H1 (cell line): ENCODE measurements at regions not wholly inside any gene's neighbourhood (a gene's known extent, or its start where the extent isn't known, plus 50 kb on each side); places are given as distances from the start of the nearest gene placed in this dataset.

ENCODE experiments used
- CTCF ChIA-PET: fragments of 300-600 bp; sonication (Branson Sonifier 250); formaldehyde crosslinking; loops from one replicate; lab custom pipeline; 2021; ENCODE audit not compliant: partially characterized antibody; lab: Charles Lee
- POLR2A ChIA-PET: fragments of 300-600 bp; sonication (Branson Sonifier 250); formaldehyde crosslinking; loops from one replicate; lab custom pipeline; 2021; ENCODE audit warnings: inconsistent platforms; ENCODE audit not compliant: partially characterized antibody; lab: Charles Lee
- DNase-seq, 2 experiments: peaks; one replicate each; pipeline versions ENCODE4 v3.0.0 to v3.0.0-alpha.2; 2010 to 2022; ENCODE audit warnings: low spot score in 2 of 2, low read depth in 1 of 2, mixed read lengths in 1 of 2
- FAIRE-seq: peaks from 2 replicates; lab custom pipeline; 2011; peaks lifted over from hg19 to GRCh38; lab: Jason Lieb, UNC
- H2AFZ ChIP-seq: 2 replicates; pipeline ENCODE4 v1.8.1; 2012; ENCODE audit warnings: low read length, inconsistent platforms
- H2AK5ac ChIP-seq: 2 replicates; pipeline ENCODE4 v1.6.1; 2013; ENCODE audit warnings: low read depth, low read length
- H2BK120ac ChIP-seq: replicated peaks from 2 replicates; pipeline ENCODE3; 2013; ENCODE audit warnings: low read depth, low read length, inconsistent platforms
- H2BK12ac ChIP-seq: 2 replicates; pipeline ENCODE4 v1.6.1; 2013; ENCODE audit warnings: low read depth, low read length
- H2BK15ac ChIP-seq: 2 replicates; pipeline ENCODE4 v1.6.1; 2013; ENCODE audit warnings: low read length
- H2BK20ac ChIP-seq: 2 replicates; pipeline ENCODE4 v1.6.1; 2013; ENCODE audit warnings: low read length
- H2BK5ac ChIP-seq: 2 replicates; pipeline ENCODE4 v1.6.1; 2013; ENCODE audit warnings: low read depth, low read length
- H3K14ac ChIP-seq: 2 replicates; pipeline ENCODE4 v1.6.1; 2013; ENCODE audit warnings: inconsistent platforms; ENCODE audit not compliant: insufficient read length
- H3K18ac ChIP-seq: 2 replicates; pipeline ENCODE4 v1.6.1; 2013; ENCODE audit warnings: low read length; ENCODE audit errors: extremely low read depth
- H3K23ac ChIP-seq: 2 replicates; pipeline ENCODE4 v1.6.1; 2013; ENCODE audit warnings: inconsistent platforms; ENCODE audit not compliant: insufficient read length
- H3K23me2 ChIP-seq: 2 replicates; pipeline ENCODE4 v1.6.1; 2013; ENCODE audit warnings: low read depth, low read length
- H3K27ac ChIP-seq: 2 replicates; pipeline ENCODE4 v1.6.1; 2011; ENCODE audit warnings: low read depth, low read length, inconsistent platforms
- H3K27me3 ChIP-seq, 4 experiments: replicated peaks in 1 of 4; 1 replicate in 1 of 4; 2 replicates in 3 of 4; pipeline versions ENCODE4 v1.6.1 to v1.8.1; 2011 to 2013; ENCODE audit warnings: low read length in 3 of 4, mild to moderate bottlenecking in 3 of 4, inconsistent platforms in 2 of 4, mixed read lengths in 2 of 4, moderate library complexity in 1 of 4; ENCODE audit not compliant: control insufficient read depth in 3 of 4, insufficient read depth in 3 of 4; ENCODE audit errors: extremely low read depth in 1 of 4
- H3K36me3 ChIP-seq, 4 experiments: 2 replicates each; pipeline versions ENCODE4 v1.6.1 to v1.8.1; 2011 to 2013; ENCODE audit warnings: mild to moderate bottlenecking in 4 of 4, low read length in 3 of 4, moderate library complexity in 2 of 4, control low read depth in 1 of 4, inconsistent platforms in 1 of 4; ENCODE audit not compliant: insufficient read depth in 4 of 4, control insufficient read depth in 2 of 4
- H3K4ac ChIP-seq: replicated peaks from 2 replicates; pipeline ENCODE3; 2013; ENCODE audit warnings: low read length, low read depth, mixed read lengths, inconsistent platforms; ENCODE audit not compliant: insufficient read length
- H3K4me1 ChIP-seq, 4 experiments: replicated peaks in 1 of 4; 1 replicate in 1 of 4; 2 replicates in 3 of 4; pipeline versions ENCODE4 v1.6.1 to v1.8.1; 2011 to 2013; ENCODE audit warnings: low read length in 3 of 4, inconsistent platforms in 2 of 4, mixed read lengths in 1 of 4; ENCODE audit not compliant: insufficient read depth in 4 of 4, control insufficient read depth in 3 of 4
- H3K4me2 ChIP-seq, 2 experiments: 2 replicates each; pipeline versions ENCODE4 v1.6.1 to v1.8.1; 2011 to 2013; ENCODE audit warnings: low read depth in 2 of 2, low read length in 2 of 2, control low read depth in 1 of 2, inconsistent platforms in 1 of 2, mild to moderate bottlenecking in 1 of 2; ENCODE audit not compliant: insufficient read depth in 1 of 2
- H3K4me3 ChIP-seq, 4 experiments: fragments of 200-600, 300-600 bp in 1 of 4; sonication (generic), shearing (Covaris generic), sonication (Bioruptor Twin) in 1 of 4; 2 replicates each; pipeline versions ENCODE4 v1.5.1 to v1.8.1; 2011 to 2016; ENCODE audit warnings: low read length in 4 of 4, low read depth in 3 of 4, control low read depth in 2 of 4, inconsistent platforms in 2 of 4, mild to moderate bottlenecking in 2 of 4, mixed read lengths in 1 of 4, moderate library complexity in 1 of 4; ENCODE audit not compliant: insufficient read depth in 2 of 4; ENCODE audit errors: extremely low read depth in 1 of 4
- H3K56ac ChIP-seq: replicated peaks from 2 replicates; pipeline ENCODE3; 2013; ENCODE audit warnings: low read depth, mild to moderate bottlenecking, mixed read lengths, low read length, inconsistent platforms; ENCODE audit not compliant: insufficient read length
- H3K79me1 ChIP-seq: 2 replicates; pipeline ENCODE4 v1.6.1; 2013; ENCODE audit warnings: low read depth, low read length, control low read depth
- H3K79me2 ChIP-seq, 2 experiments: 2 replicates each; pipeline versions ENCODE4 v1.6.1 to v1.8.1; 2012 to 2013; ENCODE audit warnings: low read length in 2 of 2, mild to moderate bottlenecking in 2 of 2, inconsistent platforms in 1 of 2; ENCODE audit not compliant: insufficient read depth in 2 of 2, control insufficient read depth in 1 of 2
- H3K9ac ChIP-seq, 4 experiments: replicated peaks in 1 of 4; 1 replicate in 1 of 4; 2 replicates in 3 of 4; pipeline versions ENCODE4 v1.6.1 to v1.8.1; 2011 to 2013; ENCODE audit warnings: low read depth in 3 of 4, low read length in 3 of 4, control low read depth in 2 of 4, mild to moderate bottlenecking in 2 of 4, moderate library complexity in 2 of 4, inconsistent platforms in 1 of 4; ENCODE audit errors: extremely low read depth in 1 of 4
- H3K9me3 ChIP-seq, 2 experiments: 2 replicates each; pipeline versions ENCODE4 v1.6.1 to v1.8.1; 2012 to 2013; ENCODE audit warnings: mild to moderate bottlenecking in 2 of 2, moderate library complexity in 2 of 2, control low read depth in 1 of 2, inconsistent platforms in 1 of 2, low read depth in 1 of 2, low read length in 1 of 2, mixed read lengths in 1 of 2; ENCODE audit not compliant: insufficient read depth in 2 of 2
- H4K20me1 ChIP-seq, 2 experiments: replicated peaks in 1 of 2; 2 replicates each; pipeline versions ENCODE3 to v1.8.1; 2011 to 2013; ENCODE audit warnings: inconsistent platforms in 2 of 2, low read length in 2 of 2, mild to moderate bottlenecking in 1 of 2; ENCODE audit not compliant: insufficient read depth in 2 of 2, control insufficient read depth in 1 of 2
- H4K5ac ChIP-seq: 2 replicates; pipeline ENCODE4 v1.6.1; 2013; ENCODE audit warnings: low read length, low read depth, mixed read lengths, inconsistent platforms; ENCODE audit not compliant: insufficient read length
- H4K8ac ChIP-seq: 2 replicates; pipeline ENCODE4 v1.8.0; 2013; ENCODE audit warnings: mild to moderate bottlenecking, moderate library complexity, low read length, inconsistent platforms; ENCODE audit not compliant: insufficient read depth; ENCODE audit errors: extremely low read depth
- H4K91ac ChIP-seq: replicated peaks from 2 replicates; pipeline ENCODE3; 2013; ENCODE audit warnings: low read length, mixed read lengths, inconsistent platforms; ENCODE audit not compliant: insufficient read length
- RAD21 ChIP-seq, 2 experiments: IDR thresholded peaks in 1 of 2; conservative IDR thresholded peaks in 1 of 2; 2 replicates each; pipeline ENCODE4 v1.6.1; 2011; ENCODE audit warnings: low read depth in 2 of 2, low read length in 2 of 2, improper control_type of control experiment in 1 of 2, inconsistent platforms in 1 of 2, mild to moderate bottlenecking in 1 of 2, moderate library complexity in 1 of 2
- WGBS, 2 experiments: shearing (Covaris generic) in 1 of 2; methylation state at CpG; one replicate each; pipeline versions ENCODE4 v1.1.6 to v1.1.7; 2013 to 2015; ENCODE audit warnings: low lambda C conversion rate in 2 of 2, mixed read lengths in 2 of 2, inconsistent platforms in 1 of 2, low coverage in 1 of 2, missing lambda C conversion rate in 1 of 2; ENCODE audit not compliant: insufficient replicate concordance in 2 of 2, insufficient coverage in 1 of 2, insufficient read length in 1 of 2; ENCODE audit errors: extremely low coverage in 1 of 2, missing lambda C conversion rate in 1 of 2; 5-methylcytosine and 5-hydroxymethylcytosine counted together

DNA sequence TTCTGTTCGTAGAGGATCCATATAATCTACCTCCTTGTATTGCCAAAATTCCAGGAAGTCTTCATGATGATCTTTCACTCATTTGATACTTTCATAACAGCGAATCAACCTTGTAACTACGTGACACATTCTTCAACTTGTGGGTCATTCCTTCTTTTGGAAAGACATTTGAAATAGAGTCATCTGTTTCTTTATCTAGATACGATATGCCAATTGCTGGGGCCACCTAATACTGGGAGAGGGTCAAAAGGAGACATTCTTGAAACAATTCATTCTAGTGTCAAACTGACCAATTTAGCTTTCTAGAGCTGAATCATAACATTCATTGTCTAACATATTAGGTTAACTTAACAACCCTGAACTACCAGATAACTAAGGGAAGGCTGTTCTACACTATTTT is 62.9 kb upstream of the SMAD1 start:
- Histone ChIP-seq H3K9ac (no peak overlapping the region), H3K23me2 (no peaks in the 10 kb centered on the region), H3K4me1 (no peaks in the 10 kb centered on the region), H2BK12ac (no peak overlapping the region), H3K36me3 (no peaks in the 10 kb centered on the region), H3K27me3 (no peaks in the 10 kb centered on the region), H2AK5ac (no peak overlapping the region), H3K56ac (no peak overlapping the region), H3K14ac (no peak overlapping the region), H3K9me3 (no peaks in the 10 kb centered on the region), H3K18ac (no peak overlapping the region), H3K4me3 (no peak overlapping the region), H3K79me1 (no peaks in the 10 kb centered on the region), H2BK5ac (no peak overlapping the region), H2BK20ac (no peak overlapping the region), H3K4ac (no peak overlapping the region), H4K5ac (no peak overlapping the region), H2BK120ac (no peak overlapping the region), H3K27ac (no peak overlapping the region; the same call in 1 of the 2 replicates), H2BK15ac (no peak overlapping the region), H3K4me2 (no peak overlapping the region), H2AFZ (no peak overlapping the region), H3K23ac (no peak overlapping the region), H3K79me2 (no peaks in the 10 kb centered on the region), H4K8ac (no peak overlapping the region), H4K91ac (no peak overlapping the region), H4K20me1 (no peaks in the 10 kb centered on the region)
- DNase-seq (no peak), FAIRE-seq (no peak)
- POLR2A ChIA-PET: no interaction called here
- WGBS, 2 experiments: 95% methylated on average over 4 of the region's 4 CpGs; no CpG with 5 or more reads in 1 of the 2 experiments
- CTCF ChIA-PET: no interaction called here
- no peak for TF ChIP-seq RAD21 (IDR thresholded peaks at IDR 0.05 in 1 of 2, conservative IDR thresholded peaks at IDR 0.05 in 1 of 2; ENCODE audit: low read depth in 2 of 2, low read length in 2 of 2)
